ENCODE measurements at regions not wholly inside any gene's neighbourhood (a gene's known extent, or its start where the extent isn't known, plus 50 kb on each side); places are given as distances from the start of the nearest gene placed in this dataset.

DNA sequence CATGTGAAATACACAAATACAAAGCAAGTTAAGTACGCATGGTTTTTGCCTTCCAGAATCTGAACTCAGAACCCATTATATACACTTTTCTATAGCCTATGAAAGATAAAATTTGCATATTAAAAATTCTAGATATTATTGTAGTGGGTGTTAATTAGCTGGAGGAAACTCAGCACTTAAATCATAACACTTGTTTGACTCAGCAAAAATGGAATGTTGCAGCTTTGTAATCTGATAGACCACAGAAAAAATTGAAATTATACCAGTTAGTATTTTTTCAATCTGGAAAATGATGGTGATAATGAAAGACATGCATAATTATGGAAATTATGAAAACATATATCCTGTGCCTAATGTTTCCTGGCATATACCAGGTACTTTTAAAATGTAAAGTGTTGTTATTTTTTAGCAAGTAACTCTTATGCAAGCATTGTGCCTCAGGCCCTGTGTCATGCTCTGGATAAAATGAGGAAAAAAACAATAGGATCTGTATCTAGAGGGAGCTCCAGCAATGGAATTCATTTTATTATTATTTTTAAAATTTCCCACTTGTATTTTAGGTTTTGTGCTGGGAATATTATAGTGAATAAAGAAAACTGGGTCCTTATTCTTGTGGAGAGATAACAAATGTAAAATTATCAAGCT is 490.4 kb upstream of the SEMA3A start:
- H3K27me3 ChIP-seq (ENCODE audit: control insufficient read depth, insufficient read depth, low read length) = no peaks in the 10 kb centered on the region
- no peaks in the 10 kb centered on the region for H3K4me1 ChIP-seq (ENCODE audit: control insufficient read depth in 2 of 3, insufficient read depth in 2 of 3, low read depth in 1 of 3, low read length in 3 of 3)
- H3K9ac ChIP-seq (ENCODE audit: low read length in 3 of 3) = no peak overlapping the region
- no peaks in the 10 kb centered on the region for H3K36me3 ChIP-seq (ENCODE audit: control insufficient read depth in 2 of 3, insufficient read depth in 3 of 3, low read length in 3 of 3)
- H3K27ac ChIP-seq (ENCODE audit: low read depth in 2 of 2, low read length in 2 of 2) = no peak overlapping the region
- H3K9me3 ChIP-seq (ENCODE audit: control insufficient read depth in 2 of 3, insufficient read depth in 1 of 3, low read length in 3 of 3) = no peaks in the 10 kb centered on the region
- intact Hi-C loops (cut with DNase I) = no loop called here
- TF ChIP-seq, protein P1, sequence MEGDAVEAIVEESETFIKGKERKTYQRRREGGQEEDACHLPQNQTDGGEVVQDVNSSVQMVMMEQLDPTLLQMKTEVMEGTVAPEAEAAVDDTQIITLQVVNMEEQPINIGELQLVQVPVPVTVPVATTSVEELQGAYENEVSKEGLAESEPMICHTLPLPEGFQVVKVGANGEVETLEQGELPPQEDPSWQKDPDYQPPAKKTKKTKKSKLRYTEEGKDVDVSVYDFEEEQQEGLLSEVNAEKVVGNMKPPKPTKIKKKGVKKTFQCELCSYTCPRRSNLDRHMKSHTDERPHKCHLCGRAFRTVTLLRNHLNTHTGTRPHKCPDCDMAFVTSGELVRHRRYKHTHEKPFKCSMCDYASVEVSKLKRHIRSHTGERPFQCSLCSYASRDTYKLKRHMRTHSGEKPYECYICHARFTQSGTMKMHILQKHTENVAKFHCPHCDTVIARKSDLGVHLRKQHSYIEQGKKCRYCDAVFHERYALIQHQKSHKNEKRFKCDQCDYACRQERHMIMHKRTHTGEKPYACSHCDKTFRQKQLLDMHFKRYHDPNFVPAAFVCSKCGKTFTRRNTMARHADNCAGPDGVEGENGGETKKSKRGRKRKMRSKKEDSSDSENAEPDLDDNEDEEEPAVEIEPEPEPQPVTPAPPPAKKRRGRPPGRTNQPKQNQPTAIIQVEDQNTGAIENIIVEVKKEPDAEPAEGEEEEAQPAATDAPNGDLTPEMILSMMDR (IDR thresholded peaks at IDR 0.05; ENCODE audit: borderline replicate concordance, extremely low read depth, insufficient read depth) = no peak
- no peak overlapping the region for H3K4me3 ChIP-seq (ENCODE audit: low read length in 3 of 3)
- FAIRE-seq = no peak
- no peak for DNase-seq

DNA sequence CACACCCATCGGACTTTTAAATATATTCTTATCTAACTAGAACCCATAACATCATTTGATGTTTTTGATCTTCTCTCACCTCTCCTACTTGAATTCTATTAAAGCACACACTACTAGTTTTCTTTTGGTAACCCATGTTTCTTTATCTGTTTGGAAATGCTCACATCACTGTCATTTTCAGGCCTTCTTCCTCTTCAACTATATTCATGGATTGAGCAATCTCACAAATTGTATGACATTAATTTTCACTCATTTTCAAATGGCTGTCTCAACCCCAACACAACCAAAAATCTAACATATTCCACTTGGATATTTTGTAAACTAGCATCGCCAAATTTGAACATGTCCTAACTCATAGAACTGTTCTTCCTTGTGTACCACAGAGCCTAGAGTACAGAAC is 488.0 kb upstream of the SEMA3A start:
- intact Hi-C loops (cut with DNase I) = no loop called here
- H3K4me3 ChIP-seq (ENCODE audit: low read length in 3 of 3) = no peak overlapping the region
- no peak for FAIRE-seq
- H3K36me3 ChIP-seq (ENCODE audit: control insufficient read depth in 2 of 3, insufficient read depth in 3 of 3, low read length in 3 of 3) = no peaks in the 10 kb centered on the region
- no peaks in the 10 kb centered on the region for H3K4me1 ChIP-seq (ENCODE audit: control insufficient read depth in 2 of 3, insufficient read depth in 2 of 3, low read depth in 1 of 3, low read length in 3 of 3)
- H3K9me3 ChIP-seq (ENCODE audit: control insufficient read depth in 2 of 3, insufficient read depth in 1 of 3, low read length in 3 of 3) = no peaks in the 10 kb centered on the region
- no peak overlapping the region for H3K27ac ChIP-seq (ENCODE audit: low read depth in 2 of 2, low read length in 2 of 2)
- DNase-seq = no peak
- H3K27me3 ChIP-seq (ENCODE audit: control insufficient read depth, insufficient read depth, low read length) = no peaks in the 10 kb centered on the region
- TF ChIP-seq, protein P1 (IDR thresholded peaks at IDR 0.05; ENCODE audit: borderline replicate concordance, extremely low read depth, insufficient read depth) = no peak
- H3K9ac ChIP-seq (ENCODE audit: low read length in 3 of 3) = no peak overlapping the region

DNA sequence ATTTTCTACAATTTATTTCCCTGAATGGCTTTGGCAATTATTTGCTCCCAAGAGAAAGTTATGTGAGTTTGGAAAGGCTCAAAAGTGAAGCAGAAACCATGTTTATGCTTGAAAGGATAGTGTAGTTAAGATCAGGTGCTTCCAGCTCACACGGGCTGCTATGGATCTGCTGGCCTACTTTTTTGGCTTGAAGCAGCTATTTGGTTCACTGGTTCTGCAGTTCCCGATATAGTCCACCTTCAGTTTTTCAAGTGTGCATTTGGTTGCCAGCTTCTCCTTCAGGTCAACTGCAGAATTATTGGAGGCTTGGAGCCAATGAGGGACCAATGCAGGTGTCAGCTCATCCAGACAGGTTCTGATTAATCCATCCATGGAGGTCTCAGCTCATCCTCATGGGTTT is 484.3 kb upstream of the SEMA3A start:
- Histone ChIP-seq H3K36me3 (ENCODE audit: control insufficient read depth in 2 of 3, insufficient read depth in 3 of 3, low read length in 3 of 3) (no peaks in the 10 kb centered on the region), H3K9ac (ENCODE audit: low read length in 3 of 3) (no peak overlapping the region), H3K27ac (ENCODE audit: low read depth in 2 of 2, low read length in 2 of 2) (no peak overlapping the region), H3K4me1 (ENCODE audit: control insufficient read depth in 2 of 3, insufficient read depth in 2 of 3, low read depth in 1 of 3, low read length in 3 of 3) (no peaks in the 10 kb centered on the region), H3K9me3 (ENCODE audit: control insufficient read depth in 2 of 3, insufficient read depth in 1 of 3, low read length in 3 of 3) (no peaks in the 10 kb centered on the region), H3K4me3 (ENCODE audit: low read length in 3 of 3) (no peak overlapping the region), H3K27me3 (ENCODE audit: control insufficient read depth, insufficient read depth, low read length) (no peaks in the 10 kb centered on the region)
- intact Hi-C loops (cut with DNase I) = no loop called here
- DNase-seq (no peak), FAIRE-seq (no peak)
- TF ChIP-seq, protein P1 (IDR thresholded peaks at IDR 0.05; ENCODE audit: borderline replicate concordance, extremely low read depth, insufficient read depth) = no peak

Measured in kidney (tissue), 13 donors.